ENCODE measurements at regions not wholly inside any gene's neighbourhood (a gene's known extent, or its start where the extent isn't known, plus 50 kb on each side); places are given as distances from the start of the nearest gene placed in this dataset.

- H3K4me1 ChIP-seq (ENCODE audit: insufficient read depth, low read length) = no peaks in the 10 kb centered on the region
- no peaks in the 10 kb centered on the region for H3K79me2 ChIP-seq (ENCODE audit: insufficient read depth, low read length)
- H3K9me3 ChIP-seq (ENCODE audit: insufficient read depth, low read length, severe bottlenecking) = no peaks in the 10 kb centered on the region
- TF ChIP-seq, protein P1, sequence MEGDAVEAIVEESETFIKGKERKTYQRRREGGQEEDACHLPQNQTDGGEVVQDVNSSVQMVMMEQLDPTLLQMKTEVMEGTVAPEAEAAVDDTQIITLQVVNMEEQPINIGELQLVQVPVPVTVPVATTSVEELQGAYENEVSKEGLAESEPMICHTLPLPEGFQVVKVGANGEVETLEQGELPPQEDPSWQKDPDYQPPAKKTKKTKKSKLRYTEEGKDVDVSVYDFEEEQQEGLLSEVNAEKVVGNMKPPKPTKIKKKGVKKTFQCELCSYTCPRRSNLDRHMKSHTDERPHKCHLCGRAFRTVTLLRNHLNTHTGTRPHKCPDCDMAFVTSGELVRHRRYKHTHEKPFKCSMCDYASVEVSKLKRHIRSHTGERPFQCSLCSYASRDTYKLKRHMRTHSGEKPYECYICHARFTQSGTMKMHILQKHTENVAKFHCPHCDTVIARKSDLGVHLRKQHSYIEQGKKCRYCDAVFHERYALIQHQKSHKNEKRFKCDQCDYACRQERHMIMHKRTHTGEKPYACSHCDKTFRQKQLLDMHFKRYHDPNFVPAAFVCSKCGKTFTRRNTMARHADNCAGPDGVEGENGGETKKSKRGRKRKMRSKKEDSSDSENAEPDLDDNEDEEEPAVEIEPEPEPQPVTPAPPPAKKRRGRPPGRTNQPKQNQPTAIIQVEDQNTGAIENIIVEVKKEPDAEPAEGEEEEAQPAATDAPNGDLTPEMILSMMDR (IDR thresholded peaks at IDR 0.05; ENCODE audit: borderline replicate concordance, extremely low read depth, low read length, poor library complexity, severe bottlenecking) = no peak
- no peak for TF ChIP-seq EZH2 (IDR thresholded peaks at IDR 0.05; ENCODE audit: borderline replicate concordance, low read depth, low read length, severe bottlenecking)
- DNase-seq = no peak
- H3K4me3 ChIP-seq (ENCODE audit: low read depth in 1 of 2, low read length in 2 of 2) = no peak overlapping the region
- no peak overlapping the region for H3K9ac ChIP-seq (ENCODE audit: low read depth, low read length)
- H2AFZ ChIP-seq (ENCODE audit: low read depth, low read length) = no peak overlapping the region
- no peak overlapping the region for H3K27ac ChIP-seq (ENCODE audit: low read length)
- H3K4me2 ChIP-seq (ENCODE audit: insufficient read depth, low read length) = no peak overlapping the region
- H4K20me1 ChIP-seq (ENCODE audit: insufficient read depth, low read length) = no peaks in the 10 kb centered on the region
- H3K36me3 ChIP-seq (ENCODE audit: insufficient read depth, low read length) = no peaks in the 10 kb centered on the region
- no peak for ATAC-seq (ENCODE audit: insufficient read depth, low read depth)
- H3K27me3 ChIP-seq (ENCODE audit: insufficient read depth, low read length, poor library complexity) = no peaks in the 10 kb centered on the region
Observed at GRCh38 chr7:16204953-16205352, 216.4 kb downstream of the CRPPA start.

GRCh38 chr7:16203065-16203464 lies 218.3 kb downstream of the CRPPA start:
- TF ChIP-seq, protein P1 (IDR thresholded peaks at IDR 0.05; ENCODE audit: borderline replicate concordance, extremely low read depth, low read length, poor library complexity, severe bottlenecking) = no peak
- TF ChIP-seq EZH2 (IDR thresholded peaks at IDR 0.05; ENCODE audit: borderline replicate concordance, low read depth, low read length, severe bottlenecking) = no peak
- Histone ChIP-seq H3K4me3 (ENCODE audit: low read depth in 1 of 2, low read length in 2 of 2) (no peak overlapping the region), H4K20me1 (ENCODE audit: insufficient read depth, low read length) (no peaks in the 10 kb centered on the region), H3K27ac (ENCODE audit: low read length) (no peak overlapping the region), H3K36me3 (ENCODE audit: insufficient read depth, low read length) (no peaks in the 10 kb centered on the region), H3K4me1 (ENCODE audit: insufficient read depth, low read length) (no peaks in the 10 kb centered on the region), H3K9me3 (ENCODE audit: insufficient read depth, low read length, severe bottlenecking) (no peaks in the 10 kb centered on the region), H3K4me2 (ENCODE audit: insufficient read depth, low read length) (no peak overlapping the region), H2AFZ (ENCODE audit: low read depth, low read length) (no peak overlapping the region), H3K79me2 (ENCODE audit: insufficient read depth, low read length) (no peaks in the 10 kb centered on the region), H3K27me3 (ENCODE audit: insufficient read depth, low read length, poor library complexity) (no peaks in the 10 kb centered on the region), H3K9ac (ENCODE audit: low read depth, low read length) (no peak overlapping the region)
- DNase-seq = no peak
- no peak for ATAC-seq (ENCODE audit: insufficient read depth, low read depth)

DNA sequence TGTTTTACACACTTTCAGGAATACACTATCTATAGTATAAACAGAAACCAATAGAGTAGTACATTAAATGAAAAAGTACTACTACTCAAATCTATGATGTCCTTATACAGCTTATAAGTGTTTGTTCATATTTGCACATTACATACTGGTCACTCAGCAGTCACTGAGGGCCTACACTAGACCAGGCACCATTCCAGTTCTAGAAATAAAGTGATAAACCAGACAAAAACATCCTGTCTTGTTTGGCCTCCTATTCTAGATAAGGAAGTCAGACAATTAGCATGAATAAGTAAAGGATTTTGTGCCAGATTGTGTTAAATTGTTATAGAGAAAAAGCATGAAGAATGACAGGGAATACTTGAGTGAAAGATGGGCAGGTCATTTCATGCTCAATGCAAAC lies 219.0 kb downstream of the CRPPA start:
- Histone ChIP-seq H3K79me2 (ENCODE audit: insufficient read depth, low read length) (no peaks in the 10 kb centered on the region), H3K27ac (ENCODE audit: low read length) (no peak overlapping the region), H4K20me1 (ENCODE audit: insufficient read depth, low read length) (no peaks in the 10 kb centered on the region), H3K4me2 (ENCODE audit: insufficient read depth, low read length) (no peak overlapping the region), H2AFZ (ENCODE audit: low read depth, low read length) (no peak overlapping the region), H3K9ac (ENCODE audit: low read depth, low read length) (no peak overlapping the region), H3K36me3 (ENCODE audit: insufficient read depth, low read length) (no peaks in the 10 kb centered on the region), H3K4me1 (ENCODE audit: insufficient read depth, low read length) (no peaks in the 10 kb centered on the region), H3K4me3 (ENCODE audit: low read depth in 1 of 2, low read length in 2 of 2) (no peak overlapping the region), H3K9me3 (ENCODE audit: insufficient read depth, low read length, severe bottlenecking) (no peaks in the 10 kb centered on the region), H3K27me3 (ENCODE audit: insufficient read depth, low read length, poor library complexity) (no peaks in the 10 kb centered on the region)
- no peak for ATAC-seq (ENCODE audit: insufficient read depth, low read depth)
- no peak for DNase-seq
- TF ChIP-seq EZH2 (IDR thresholded peaks at IDR 0.05; ENCODE audit: borderline replicate concordance, low read depth, low read length, severe bottlenecking) = no peak
- TF ChIP-seq, protein P1 (IDR thresholded peaks at IDR 0.05; ENCODE audit: borderline replicate concordance, extremely low read depth, low read length, poor library complexity, severe bottlenecking) = no peak

DNA sequence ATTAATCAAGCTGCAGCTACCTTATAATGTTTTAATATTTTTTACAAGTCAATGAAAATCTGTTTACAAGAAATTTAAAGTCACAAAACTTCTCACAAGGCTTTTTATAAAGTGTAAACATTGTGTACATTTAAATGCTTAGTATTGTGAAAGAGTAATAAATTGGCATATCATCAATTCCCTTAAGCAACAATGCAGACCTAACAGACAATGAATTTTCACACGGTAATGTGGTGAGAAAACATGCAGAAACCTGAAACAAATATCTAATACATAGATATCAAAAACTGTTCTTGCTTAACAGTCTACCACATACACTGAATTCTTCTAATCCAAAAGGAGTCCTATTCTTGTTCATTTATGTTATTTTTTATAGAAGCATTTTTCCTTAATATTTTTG lies 220.7 kb downstream of the CRPPA start:
- no peaks in the 10 kb centered on the region for H3K36me3 ChIP-seq (ENCODE audit: insufficient read depth, low read length)
- H3K4me2 ChIP-seq (ENCODE audit: insufficient read depth, low read length) = no peak overlapping the region
- no peak overlapping the region for H3K27ac ChIP-seq (ENCODE audit: low read length)
- no peak overlapping the region for H2AFZ ChIP-seq (ENCODE audit: low read depth, low read length)
- no peak for DNase-seq
- no peak overlapping the region for H3K4me3 ChIP-seq (ENCODE audit: low read depth in 1 of 2, low read length in 2 of 2)
- no peaks in the 10 kb centered on the region for H3K27me3 ChIP-seq (ENCODE audit: insufficient read depth, low read length, poor library complexity)
- no peaks in the 10 kb centered on the region for H3K79me2 ChIP-seq (ENCODE audit: insufficient read depth, low read length)
- H3K9me3 ChIP-seq (ENCODE audit: insufficient read depth, low read length, severe bottlenecking) = no peaks in the 10 kb centered on the region
- no peak for ATAC-seq (ENCODE audit: insufficient read depth, low read depth)
- no peak overlapping the region for H3K9ac ChIP-seq (ENCODE audit: low read depth, low read length)
- TF ChIP-seq EZH2 (IDR thresholded peaks at IDR 0.05; ENCODE audit: borderline replicate concordance, low read depth, low read length, severe bottlenecking) = no peak
- TF ChIP-seq, protein P1 (IDR thresholded peaks at IDR 0.05; ENCODE audit: borderline replicate concordance, extremely low read depth, low read length, poor library complexity, severe bottlenecking) = no peak
- no peaks in the 10 kb centered on the region for H3K4me1 ChIP-seq (ENCODE audit: insufficient read depth, low read length)
- H4K20me1 ChIP-seq (ENCODE audit: insufficient read depth, low read length) = no peaks in the 10 kb centered on the region
